ENCODE measurements at regions not wholly inside any gene's neighbourhood (a gene's known extent, or its start where the extent isn't known, plus 50 kb on each side); places are given as distances from the start of the nearest gene placed in this dataset.

GRCh38 chr9:87193925-87194868 lies 246.9 kb upstream of the GAS1 start:
- Histone ChIP-seq H3K4me1 (ENCODE audit: low read length) (no peaks in the 10 kb centered on the region), H3K4me2 (ENCODE audit: low read length) (no peak overlapping the region), H3K79me2 (ENCODE audit: low read length) (no peaks in the 10 kb centered on the region), H3K36me3 (replicated peaks; ENCODE audit: low read depth, low read length) (no peaks in the 10 kb centered on the region), H3K9me3 (ENCODE audit: insufficient read depth, low read length) (no peaks in the 10 kb centered on the region), H3K9ac (ENCODE audit: low read length) (no peak overlapping the region), H4K20me1 (ENCODE audit: insufficient read depth, low read length) (no peaks in the 10 kb centered on the region), H3K27ac (ENCODE audit: low read length) (no peak overlapping the region), H3K4me3 (ENCODE audit: low read length) (no peak overlapping the region), H3K27me3 (ENCODE audit: low read depth, low read length) (no peaks in the 10 kb centered on the region; the same call in 1 of the 2 replicates), H2AFZ (ENCODE audit: low read depth, low read length) (no peak overlapping the region)
- TF ChIP-seq CTCF (IDR thresholded peaks at IDR 0.05; ENCODE audit: low read depth, low read length) (no peak), EZH2phosphoT487 (IDR thresholded peaks at IDR 0.05; ENCODE audit: low read depth) (no peak)

GRCh38 chr9:87195306-87195705 lies 248.0 kb upstream of the GAS1 start:
- H3K4me1 ChIP-seq (ENCODE audit: low read length): no peaks in the 10 kb centered on the region
- H3K9me3 ChIP-seq (ENCODE audit: insufficient read depth, low read length): no peaks in the 10 kb centered on the region
- H2AFZ ChIP-seq (ENCODE audit: low read depth, low read length): no peak overlapping the region
- no peak for TF ChIP-seq CTCF (IDR thresholded peaks at IDR 0.05; ENCODE audit: low read depth, low read length)
- no peaks in the 10 kb centered on the region; the same call in 1 of the 2 replicates for H3K27me3 ChIP-seq (ENCODE audit: low read depth, low read length)
- H3K27ac ChIP-seq (ENCODE audit: low read length): no peak overlapping the region
- H3K36me3 ChIP-seq (replicated peaks; ENCODE audit: low read depth, low read length): no peaks in the 10 kb centered on the region
- H3K4me2 ChIP-seq (ENCODE audit: low read length): no peak overlapping the region
- H3K79me2 ChIP-seq (ENCODE audit: low read length): no peaks in the 10 kb centered on the region
- H3K4me3 ChIP-seq (ENCODE audit: low read length): no peak overlapping the region
- H3K9ac ChIP-seq (ENCODE audit: low read length): no peak overlapping the region
- no peaks in the 10 kb centered on the region for H4K20me1 ChIP-seq (ENCODE audit: insufficient read depth, low read length)

GRCh38 chr9:87197349-87198130 lies 250.2 kb upstream of the GAS1 start:
- H3K4me3 ChIP-seq (ENCODE audit: low read length): no peak overlapping the region
- TF ChIP-seq CTCF (IDR thresholded peaks at IDR 0.05; ENCODE audit: low read depth, low read length): no peak
- no peaks in the 10 kb centered on the region for H3K9me3 ChIP-seq (ENCODE audit: insufficient read depth, low read length)
- no peaks in the 10 kb centered on the region for H4K20me1 ChIP-seq (ENCODE audit: insufficient read depth, low read length)
- no peaks in the 10 kb centered on the region for H3K4me1 ChIP-seq (ENCODE audit: low read length)
- H3K9ac ChIP-seq (ENCODE audit: low read length): no peak overlapping the region
- no peaks in the 10 kb centered on the region for H3K36me3 ChIP-seq (replicated peaks; ENCODE audit: low read depth, low read length)
- H3K4me2 ChIP-seq (ENCODE audit: low read length): no peak overlapping the region
- H3K27me3 ChIP-seq (ENCODE audit: low read depth, low read length): no peaks in the 10 kb centered on the region; the same call in 1 of the 2 replicates
- no peak overlapping the region for H2AFZ ChIP-seq (ENCODE audit: low read depth, low read length)
- H3K79me2 ChIP-seq (ENCODE audit: low read length): no peaks in the 10 kb centered on the region
- H3K27ac ChIP-seq (ENCODE audit: low read length): no peak overlapping the region

GRCh38 chr9:87198716-87199115 lies 251.4 kb upstream of the GAS1 start:
- H3K9ac ChIP-seq (ENCODE audit: low read length): no peak overlapping the region
- no peak overlapping the region for H2AFZ ChIP-seq (ENCODE audit: low read depth, low read length)
- H4K20me1 ChIP-seq (ENCODE audit: insufficient read depth, low read length): no peaks in the 10 kb centered on the region
- H3K27ac ChIP-seq (ENCODE audit: low read length): no peak overlapping the region
- H3K27me3 ChIP-seq (ENCODE audit: low read depth, low read length): no peaks in the 10 kb centered on the region; the same call in 1 of the 2 replicates
- H3K4me2 ChIP-seq (ENCODE audit: low read length): no peak overlapping the region
- H3K4me1 ChIP-seq (ENCODE audit: low read length): no peaks in the 10 kb centered on the region
- H3K4me3 ChIP-seq (ENCODE audit: low read length): no peak overlapping the region
- H3K79me2 ChIP-seq (ENCODE audit: low read length): no peaks in the 10 kb centered on the region
- H3K9me3 ChIP-seq (ENCODE audit: insufficient read depth, low read length): no peaks in the 10 kb centered on the region
- TF ChIP-seq CTCF (IDR thresholded peaks at IDR 0.05; ENCODE audit: low read depth, low read length) (no peak), EZH2phosphoT487 (IDR thresholded peaks at IDR 0.05; ENCODE audit: low read depth) (no peak)
- no peaks in the 10 kb centered on the region for H3K36me3 ChIP-seq (replicated peaks; ENCODE audit: low read depth, low read length)
